ENCODE measurements at regions not wholly inside any gene's neighbourhood (a gene's known extent, or its start where the extent isn't known, plus 50 kb on each side); places are given as distances from the start of the nearest gene placed in this dataset.

DNA sequence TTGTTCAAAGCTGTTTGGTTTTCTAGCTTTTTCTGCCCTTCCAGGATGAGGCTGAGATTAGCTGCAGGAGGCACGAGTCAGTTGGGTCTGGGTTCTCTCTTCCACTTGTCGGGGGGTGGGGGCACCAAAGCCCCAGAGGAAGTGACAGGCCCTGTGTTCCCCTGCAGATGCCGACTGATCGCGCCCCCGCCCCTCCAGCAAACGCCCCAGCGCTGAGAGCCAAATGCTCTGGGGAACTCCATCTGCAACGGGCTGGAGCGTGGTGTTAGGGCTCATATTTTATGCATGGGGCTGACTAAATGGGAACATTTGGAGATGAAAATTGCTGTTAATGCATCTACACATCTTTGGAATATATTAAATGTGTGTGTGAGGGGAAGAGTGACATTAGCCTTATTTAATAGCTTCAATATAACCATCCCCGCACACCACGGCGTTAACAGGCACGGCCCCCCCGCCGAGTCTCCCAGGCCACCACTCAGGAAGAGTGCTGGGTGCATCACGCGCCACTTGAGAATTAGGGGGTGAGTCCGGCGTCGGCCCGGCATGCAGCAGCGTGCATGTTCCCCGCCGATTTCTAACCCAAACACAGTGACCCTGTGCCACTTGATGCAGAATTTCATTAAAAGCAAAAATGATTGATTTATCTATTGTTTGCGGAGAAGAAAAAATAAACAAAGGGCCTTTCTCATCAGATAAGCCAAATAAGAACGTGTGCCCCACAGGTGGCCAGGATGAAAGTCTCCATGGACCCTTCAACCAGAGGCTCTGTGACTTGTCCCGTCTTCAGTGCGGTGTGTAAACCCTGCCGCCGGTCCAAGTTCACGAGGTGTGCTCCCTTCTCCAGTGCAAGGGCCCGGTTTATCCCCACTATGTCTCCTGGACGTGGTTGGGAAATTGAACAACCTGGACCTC is 165.0 kb upstream of the RTL1 start:
- TF ChIP-seq MTA1 (CRISPR knock-in tag; IDR thresholded peaks at IDR 0.05; ENCODE audit: borderline replicate concordance) (no peak), POLR2A (IDR thresholded peaks at IDR 0.05; ENCODE audit: insufficient read depth in 1 of 2, low read depth in 2 of 2, low read length in 2 of 2) (no peak), IRX3 (CRISPR knock-in tag; IDR thresholded peaks at IDR 0.05; ENCODE audit: borderline replicate concordance, low read depth) (no peak), EZH2 (conservative IDR thresholded peaks at IDR 0.05; ENCODE audit: low read depth, low read length) (no peak), ZNF232 (CRISPR knock-in tag; IDR thresholded peaks at IDR 0.05; ENCODE audit: borderline replicate concordance) (no peak), CBFB (CRISPR knock-in tag; IDR thresholded peaks at IDR 0.05) (no peak), HOXA7 (CRISPR knock-in tag; IDR thresholded peaks at IDR 0.05) (no peak), JUNB (CRISPR knock-in tag; IDR thresholded peaks at IDR 0.05; ENCODE audit: borderline replicate concordance) (no peak), CHD4 (IDR thresholded peaks at IDR 0.05; ENCODE audit: borderline replicate concordance, low read length) (no peak)
- TF ChIP-seq, protein P1, sequence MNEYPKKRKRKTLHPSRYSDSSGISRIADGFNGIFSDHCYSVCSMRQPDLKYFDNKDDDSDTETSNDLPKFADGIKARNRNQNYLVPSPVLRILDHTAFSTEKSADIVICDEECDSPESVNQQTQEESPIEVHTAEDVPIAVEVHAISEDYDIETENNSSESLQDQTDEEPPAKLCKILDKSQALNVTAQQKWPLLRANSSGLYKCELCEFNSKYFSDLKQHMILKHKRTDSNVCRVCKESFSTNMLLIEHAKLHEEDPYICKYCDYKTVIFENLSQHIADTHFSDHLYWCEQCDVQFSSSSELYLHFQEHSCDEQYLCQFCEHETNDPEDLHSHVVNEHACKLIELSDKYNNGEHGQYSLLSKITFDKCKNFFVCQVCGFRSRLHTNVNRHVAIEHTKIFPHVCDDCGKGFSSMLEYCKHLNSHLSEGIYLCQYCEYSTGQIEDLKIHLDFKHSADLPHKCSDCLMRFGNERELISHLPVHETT (CRISPR knock-in tag; conservative IDR thresholded peaks at IDR 0.05): no peak
- TF ChIP-seq, protein P2, sequence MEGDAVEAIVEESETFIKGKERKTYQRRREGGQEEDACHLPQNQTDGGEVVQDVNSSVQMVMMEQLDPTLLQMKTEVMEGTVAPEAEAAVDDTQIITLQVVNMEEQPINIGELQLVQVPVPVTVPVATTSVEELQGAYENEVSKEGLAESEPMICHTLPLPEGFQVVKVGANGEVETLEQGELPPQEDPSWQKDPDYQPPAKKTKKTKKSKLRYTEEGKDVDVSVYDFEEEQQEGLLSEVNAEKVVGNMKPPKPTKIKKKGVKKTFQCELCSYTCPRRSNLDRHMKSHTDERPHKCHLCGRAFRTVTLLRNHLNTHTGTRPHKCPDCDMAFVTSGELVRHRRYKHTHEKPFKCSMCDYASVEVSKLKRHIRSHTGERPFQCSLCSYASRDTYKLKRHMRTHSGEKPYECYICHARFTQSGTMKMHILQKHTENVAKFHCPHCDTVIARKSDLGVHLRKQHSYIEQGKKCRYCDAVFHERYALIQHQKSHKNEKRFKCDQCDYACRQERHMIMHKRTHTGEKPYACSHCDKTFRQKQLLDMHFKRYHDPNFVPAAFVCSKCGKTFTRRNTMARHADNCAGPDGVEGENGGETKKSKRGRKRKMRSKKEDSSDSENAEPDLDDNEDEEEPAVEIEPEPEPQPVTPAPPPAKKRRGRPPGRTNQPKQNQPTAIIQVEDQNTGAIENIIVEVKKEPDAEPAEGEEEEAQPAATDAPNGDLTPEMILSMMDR (CRISPR knock-in tag; IDR thresholded peaks at IDR 0.05): no peak
- TF ChIP-seq, protein P3, sequence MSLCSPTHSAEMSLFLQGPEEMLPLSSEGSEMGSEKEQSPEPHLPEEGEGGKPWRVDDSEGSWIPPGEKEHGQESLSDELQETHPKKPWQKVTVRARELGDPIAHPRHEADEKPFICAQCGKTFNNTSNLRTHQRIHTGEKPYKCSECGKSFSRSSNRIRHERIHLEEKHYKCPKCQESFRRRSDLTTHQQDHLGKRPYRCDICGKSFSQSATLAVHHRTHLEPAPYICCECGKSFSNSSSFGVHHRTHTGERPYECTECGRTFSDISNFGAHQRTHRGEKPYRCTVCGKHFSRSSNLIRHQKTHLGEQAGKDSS (CRISPR knock-in tag; IDR thresholded peaks at IDR 0.05; ENCODE audit: borderline replicate concordance, low read depth): no peak
- TF ChIP-seq, protein P4, sequence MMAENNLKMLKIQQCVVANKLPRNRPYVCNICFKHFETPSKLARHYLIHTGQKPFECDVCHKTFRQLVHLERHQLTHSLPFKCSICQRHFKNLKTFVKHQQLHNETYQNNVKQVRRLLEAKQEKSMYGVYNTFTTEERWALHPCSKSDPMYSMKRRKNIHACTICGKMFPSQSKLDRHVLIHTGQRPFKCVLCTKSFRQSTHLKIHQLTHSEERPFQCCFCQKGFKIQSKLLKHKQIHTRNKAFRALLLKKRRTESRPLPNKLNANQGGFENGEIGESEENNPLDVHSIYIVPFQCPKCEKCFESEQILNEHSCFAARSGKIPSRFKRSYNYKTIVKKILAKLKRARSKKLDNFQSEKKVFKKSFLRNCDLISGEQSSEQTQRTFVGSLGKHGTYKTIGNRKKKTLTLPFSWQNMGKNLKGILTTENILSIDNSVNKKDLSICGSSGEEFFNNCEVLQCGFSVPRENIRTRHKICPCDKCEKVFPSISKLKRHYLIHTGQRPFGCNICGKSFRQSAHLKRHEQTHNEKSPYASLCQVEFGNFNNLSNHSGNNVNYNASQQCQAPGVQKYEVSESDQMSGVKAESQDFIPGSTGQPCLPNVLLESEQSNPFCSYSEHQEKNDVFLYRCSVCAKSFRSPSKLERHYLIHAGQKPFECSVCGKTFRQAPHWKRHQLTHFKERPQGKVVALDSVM (CRISPR knock-in tag; IDR thresholded peaks at IDR 0.05): no peak
- TF ChIP-seq, protein P5, sequence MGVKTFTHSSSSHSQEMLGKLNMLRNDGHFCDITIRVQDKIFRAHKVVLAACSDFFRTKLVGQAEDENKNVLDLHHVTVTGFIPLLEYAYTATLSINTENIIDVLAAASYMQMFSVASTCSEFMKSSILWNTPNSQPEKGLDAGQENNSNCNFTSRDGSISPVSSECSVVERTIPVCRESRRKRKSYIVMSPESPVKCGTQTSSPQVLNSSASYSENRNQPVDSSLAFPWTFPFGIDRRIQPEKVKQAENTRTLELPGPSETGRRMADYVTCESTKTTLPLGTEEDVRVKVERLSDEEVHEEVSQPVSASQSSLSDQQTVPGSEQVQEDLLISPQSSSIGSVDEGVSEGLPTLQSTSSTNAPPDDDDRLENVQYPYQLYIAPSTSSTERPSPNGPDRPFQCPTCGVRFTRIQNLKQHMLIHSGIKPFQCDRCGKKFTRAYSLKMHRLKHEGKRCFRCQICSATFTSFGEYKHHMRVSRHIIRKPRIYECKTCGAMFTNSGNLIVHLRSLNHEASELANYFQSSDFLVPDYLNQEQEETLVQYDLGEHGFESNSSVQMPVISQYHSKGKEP (CRISPR knock-in tag; IDR thresholded peaks at IDR 0.05): no peak
